HEK293 (cell line): ENCODE measurements at regions not wholly inside any gene's neighbourhood (a gene's known extent, or its start where the extent isn't known, plus 50 kb on each side); places are given as distances from the start of the nearest gene placed in this dataset.

Experiments used
- CTCF ChIA-PET: fragments of 350-600 bp; formaldehyde crosslinking; extraction: SDS; loops from one replicate; lab custom pipeline; 2021; ENCODE audit warnings: antibody characterized with exemption; lab: Yijun Ruan, JAX
- POLR2A ChIA-PET: fragments of 300-600 bp; formaldehyde crosslinking; extraction: SDS; loops from one replicate; lab custom pipeline; 2020; ENCODE audit warnings: antibody characterized with exemption, inconsistent platforms; lab: Yijun Ruan, JAX
- H3K27ac ChIP-seq: fragments of 200-500 bp; sonication (Bioruptor generic); 2 replicates; pipeline ENCODE4 v1.5.1; 2014; ENCODE audit warnings: low read depth, low read length, control low read depth, inconsistent platforms; ENCODE audit errors: extremely low read depth
- H3K36me3 ChIP-seq, 2 experiments: fragments of 200-500 bp in 1 of 2; sonication (Bioruptor generic) in 1 of 2; 1 replicate in 1 of 2; 2 replicates in 1 of 2; pipeline ENCODE4 v1.5.1; 2014 to 2017; ENCODE audit warnings: inconsistent platforms in 2 of 2, low read length in 2 of 2; ENCODE audit not compliant: control insufficient read depth in 2 of 2, insufficient read depth in 1 of 2
- H3K4me1 ChIP-seq: fragments of 200-500 bp; sonication (Bioruptor generic); 2 replicates; pipeline ENCODE4 v1.5.1; 2014; ENCODE audit warnings: mild to moderate bottlenecking, low read length, inconsistent platforms; ENCODE audit not compliant: control insufficient read depth, insufficient read depth
- H3K4me3 ChIP-seq: 2 replicates; pipeline ENCODE4 v1.5.1; 2011; ENCODE audit warnings: low read depth, mild to moderate bottlenecking, control low read depth, low read length, moderate library complexity
- H3K9me3 ChIP-seq: fragments of 200-500 bp; sonication (Bioruptor generic); 2 replicates; pipeline ENCODE4 v1.5.1; 2014; ENCODE audit warnings: low read depth, low read length, inconsistent platforms; ENCODE audit not compliant: control insufficient read depth, insufficient read depth
- GLIS1 ChIP-seq: fragments of 450-650 bp; formaldehyde crosslinking; IDR thresholded peaks from 2 replicates; pipeline ENCODE4 v1.5.1; 2016; ENCODE audit warnings: missing biosample characterization, missing genetic modification characterization
- KLF10 ChIP-seq: fragments of 450-650 bp; IDR thresholded peaks from 2 replicates; pipeline ENCODE4 v1.5.1; 2018; ENCODE audit warnings: missing biosample characterization, mild to moderate bottlenecking, missing genetic modification characterization
- MYNN ChIP-seq: fragments of 450-650 bp; formaldehyde crosslinking; IDR thresholded peaks from 2 replicates; pipeline ENCODE4 v1.5.1; 2016; ENCODE audit warnings: missing biosample characterization, missing genetic modification characterization, borderline replicate concordance
- MZF1 ChIP-seq: fragments of 450-650 bp; formaldehyde crosslinking; IDR thresholded peaks from 2 replicates; pipeline ENCODE4 v1.5.1; 2017; ENCODE audit warnings: missing biosample characterization, missing genetic modification characterization, borderline replicate concordance
- SP3 ChIP-seq: fragments of 450-650 bp; formaldehyde crosslinking; IDR thresholded peaks from 2 replicates; pipeline ENCODE4 v1.5.1; 2016; ENCODE audit warnings: missing biosample characterization, missing genetic modification characterization
- WT1 ChIP-seq: fragments of 450-650 bp; formaldehyde crosslinking; IDR thresholded peaks from 2 replicates; pipeline ENCODE4 v1.5.1; 2016; ENCODE audit warnings: missing biosample characterization, missing genetic modification characterization
- ZBTB48 ChIP-seq: fragments of 450-650 bp; formaldehyde crosslinking; IDR thresholded peaks from 2 replicates; pipeline ENCODE4 v1.5.1; 2016; ENCODE audit warnings: missing biosample characterization, missing genetic modification characterization
- ZNF10 ChIP-seq: fragments of 450-650 bp; formaldehyde crosslinking; IDR thresholded peaks from 2 replicates; pipeline ENCODE4 v1.5.1; 2017; ENCODE audit warnings: missing biosample characterization, missing genetic modification characterization
- ZNF202 ChIP-seq: fragments of 450-650 bp; formaldehyde crosslinking; IDR thresholded peaks from 2 replicates; pipeline ENCODE4 v1.5.1; 2016; ENCODE audit warnings: missing biosample characterization, missing genetic modification characterization, borderline replicate concordance
- ZNF24 ChIP-seq: fragments of 450-650 bp; formaldehyde crosslinking; IDR thresholded peaks from 2 replicates; pipeline ENCODE4 v1.5.1; 2016; ENCODE audit warnings: missing biosample characterization, missing genetic modification characterization
- ZNF26 ChIP-seq: fragments of 450-650 bp; formaldehyde crosslinking; IDR thresholded peaks from 2 replicates; pipeline ENCODE4 v1.5.1; 2016; ENCODE audit warnings: missing biosample characterization, missing genetic modification characterization
- ZNF280C ChIP-seq: fragments of 450-650 bp; formaldehyde crosslinking; IDR thresholded peaks from 2 replicates; pipeline ENCODE4 v1.5.1; 2016; ENCODE audit warnings: missing biosample characterization, missing genetic modification characterization
- ZNF426 ChIP-seq: fragments of 450-650 bp; formaldehyde crosslinking; IDR thresholded peaks from 2 replicates; pipeline ENCODE4 v1.5.1; 2017; ENCODE audit warnings: missing biosample characterization, missing genetic modification characterization, mild to moderate bottlenecking, inconsistent platforms, moderate library complexity
- ZNF510 ChIP-seq: fragments of 450-650 bp; formaldehyde crosslinking; IDR thresholded peaks from 2 replicates; pipeline ENCODE4 v1.5.1; 2018; ENCODE audit warnings: mild to moderate bottlenecking, missing genetic modification characterization, missing biosample characterization; ENCODE audit not compliant: insufficient replicate concordance
- ZNF518A ChIP-seq: fragments of 450-650 bp; formaldehyde crosslinking; conservative IDR thresholded peaks from 2 replicates; pipeline ENCODE4 v1.5.1; 2016; ENCODE audit warnings: low read depth, missing biosample characterization, missing genetic modification characterization
- ZNF555 ChIP-seq: fragments of 450-650 bp; formaldehyde crosslinking; conservative IDR thresholded peaks from 2 replicates; pipeline ENCODE4 v1.5.1; 2017; ENCODE audit warnings: missing biosample characterization, mild to moderate bottlenecking, missing genetic modification characterization, inconsistent platforms
- ZNF560 ChIP-seq: fragments of 450-650 bp; formaldehyde crosslinking; IDR thresholded peaks from 2 replicates; pipeline ENCODE4 v1.5.1; 2017; ENCODE audit warnings: missing biosample characterization, missing genetic modification characterization, borderline replicate concordance
- ZNF701 ChIP-seq: fragments of 450-650 bp; formaldehyde crosslinking; IDR thresholded peaks from 2 replicates; pipeline ENCODE4 v1.5.1; 2016; ENCODE audit warnings: missing biosample characterization, missing genetic modification characterization
- ZNF837 ChIP-seq: fragments of 450-650 bp; formaldehyde crosslinking; IDR thresholded peaks from 2 replicates; pipeline ENCODE4 v1.5.1; 2016; ENCODE audit warnings: missing biosample characterization, missing genetic modification characterization
- ZSCAN16 ChIP-seq: fragments of 450-650 bp; formaldehyde crosslinking; IDR thresholded peaks from 2 replicates; pipeline ENCODE4 v1.5.1; 2016; ENCODE audit warnings: missing biosample characterization, missing genetic modification characterization
- TF ChIP-seq, protein P1 (sequence below): fragments of 450-650 bp; formaldehyde crosslinking; IDR thresholded peaks from 2 replicates; pipeline ENCODE4 v1.5.1; 2016; ENCODE audit warnings: missing biosample characterization, missing genetic modification characterization

DNA sequence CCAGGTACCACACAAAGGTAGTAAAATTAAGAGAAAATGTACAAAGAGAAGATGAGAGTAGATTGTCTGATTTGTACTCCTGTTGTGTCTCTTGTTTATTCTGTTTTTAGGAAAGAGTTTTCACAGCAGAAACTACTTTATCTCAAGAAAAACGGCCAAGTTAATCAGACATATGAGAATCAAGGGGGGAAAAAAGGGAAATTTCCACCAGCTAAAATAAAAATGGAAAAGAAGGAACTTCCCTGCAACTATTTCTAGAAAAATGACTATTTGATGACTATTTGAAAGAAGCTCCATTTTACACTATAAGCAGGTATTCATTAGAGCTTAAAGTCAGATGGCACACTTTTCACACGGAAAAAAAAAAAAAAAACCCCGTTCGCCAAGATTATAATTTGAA, 56.5 kb downstream of the EPRS1 start:
- no peak overlapping the region for H3K4me3 ChIP-seq
- ChIA-PET POLR2A (no interaction called here), CTCF (interaction anchor here (0.6 to 1.5 kb wide), 5 partner anchors 13 to 1496 kb away, joined by 3 to 6 read pairs (median 4); no protein-coding TSS in a partner anchor)
- H3K4me1 ChIP-seq, result no peaks in the 10 kb centered on the region
- no peaks in the 10 kb centered on the region for H3K9me3 ChIP-seq
- H3K36me3 ChIP-seq, result peaks cover 5 to 34% of the 10 kb centered on the region in 2 experiments; a peak in 2 of 3 replicates
- H3K27ac ChIP-seq, result no peak overlapping the region
- TF ChIP-seq ZNF202, result no peak
- no peak for TF ChIP-seq MZF1 (tag by site-specific recombination)
- no peak for TF ChIP-seq ZNF701 (tag by site-specific recombination)
- no peak for TF ChIP-seq ZNF510 (tag by site-specific recombination)
- TF ChIP-seq, all 188 proteins: peak for 0

DNA sequence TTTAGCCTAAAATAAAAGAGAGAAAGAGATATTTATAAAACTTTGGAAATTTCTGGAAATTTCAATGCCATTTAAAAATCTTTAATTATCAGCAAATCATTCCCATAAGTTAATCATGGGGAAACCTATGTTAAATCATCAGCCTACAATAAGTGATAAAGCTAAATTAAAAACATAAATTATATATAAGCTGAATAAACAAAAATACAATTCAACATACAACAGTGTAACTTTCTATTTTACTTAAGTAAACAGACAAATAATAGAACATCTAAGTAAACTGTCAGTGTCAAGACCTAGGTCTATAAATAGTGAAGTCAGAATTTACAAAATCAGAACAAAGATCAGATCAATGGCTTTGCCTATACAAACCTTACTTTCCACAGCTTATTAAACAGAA, 57.5 kb downstream of the EPRS1 start:
- Histone ChIP-seq H3K9me3 (no peaks in the 10 kb centered on the region), H3K27ac (no peak overlapping the region), H3K4me3 (no peak overlapping the region), H3K36me3 (peaks cover 5 to 33% of the 10 kb centered on the region in 2 experiments; a peak in 2 of 3 replicates)
- POLR2A ChIA-PET, result no interaction called here
- CTCF ChIA-PET, result interaction anchor here (0.8 to 1.5 kb wide), 5 partner anchors 9 to 788 kb away, joined by 3 to 6 read pairs (median 3); no protein-coding TSS in a partner anchor
- TF ChIP-seq MYNN (no peak), ZSCAN16 (tag by site-specific recombination) (no peak), ZNF555 (tag by site-specific recombination) (no peak), WT1 (tag by site-specific recombination) (no peak), ZNF24 (tag by site-specific recombination) (no peak), ZNF26 (no peak), ZNF837 (tag by site-specific recombination) (no peak), ZBTB48 (tag by site-specific recombination) (no peak), ZNF10 (tag by site-specific recombination) (no peak), ZNF518A (tag by site-specific recombination) (no peak), KLF10 (no peak), SP3 (no peak)
- TF ChIP-seq, all 188 proteins: peak for 0
- no peaks in the 10 kb centered on the region for H3K4me1 ChIP-seq

- Histone ChIP-seq H3K36me3 (peaks cover 5 to 34% of the 10 kb centered on the region in 2 experiments; a peak in 2 of 3 replicates), H3K9me3 (no peaks in the 10 kb centered on the region), H3K4me1 (no peaks in the 10 kb centered on the region), H3K27ac (no peak overlapping the region), H3K4me3 (no peak overlapping the region)
- CTCF ChIA-PET, result interaction anchor here (0.6 to 1.1 kb wide), 3 partner anchors 10 to 230 kb away, joined by 3 read pairs; no protein-coding TSS in a partner anchor
- POLR2A ChIA-PET, result no interaction called here
- TF ChIP-seq ZNF426 (no peak), GLIS1 (tag by site-specific recombination) (no peak), ZNF280C (tag by site-specific recombination) (no peak), ZNF560 (no peak)
- TF ChIP-seq, protein P1, sequence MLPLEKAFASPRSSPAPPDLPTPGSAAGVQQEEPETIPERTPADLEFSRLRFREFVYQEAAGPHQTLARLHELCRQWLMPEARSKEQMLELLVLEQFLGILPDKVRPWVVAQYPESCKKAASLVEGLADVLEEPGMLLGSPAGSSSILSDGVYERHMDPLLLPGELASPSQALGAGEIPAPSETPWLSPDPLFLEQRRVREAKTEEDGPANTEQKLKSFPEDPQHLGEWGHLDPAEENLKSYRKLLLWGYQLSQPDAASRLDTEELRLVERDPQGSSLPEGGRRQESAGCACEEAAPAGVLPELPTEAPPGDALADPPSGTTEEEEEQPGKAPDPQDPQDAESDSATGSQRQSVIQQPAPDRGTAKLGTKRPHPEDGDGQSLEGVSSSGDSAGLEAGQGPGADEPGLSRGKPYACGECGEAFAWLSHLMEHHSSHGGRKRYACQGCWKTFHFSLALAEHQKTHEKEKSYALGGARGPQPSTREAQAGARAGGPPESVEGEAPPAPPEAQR, result no peak
These were observed 57.9 kb downstream of the EPRS1 start for GRCh38 chr1:219988387-219988786.
